Coronary artery (tissue), 2 donors: ENCODE measurements at regions not wholly inside any gene's neighbourhood (a gene's known extent, or its start where the extent isn't known, plus 50 kb on each side); places are given as distances from the start of the nearest gene placed in this dataset.

Source experiments
- DNase-seq: peaks from one replicate; pipeline ENCODE4 v3.0.0-alpha.2; 2017; ENCODE audit warnings: low spot score
- H3K27ac ChIP-seq, 2 donors: fragments of 200-600 bp; sonication (generic); one replicate each; pipeline ENCODE4 v1.5.1; 2016 to 2019
- H3K4me3 ChIP-seq: fragments of 200-600 bp; sonication (generic); 2 replicates; pipeline ENCODE4 v1.5.1; 2016; ENCODE audit warnings: mild to moderate bottlenecking, moderate library complexity
- CTCF ChIP-seq: fragments of 200-600 bp; sonication (generic); IDR thresholded peaks from one replicate; pipeline ENCODE4 v1.5.1; 2019; ENCODE audit warnings: antibody characterized with exemption

- Histone ChIP-seq H3K4me3 (no peak overlapping the region), H3K27ac (no peak overlapping the region)
- no peak for TF ChIP-seq CTCF
- no peak for DNase-seq
Measured at GRCh38 chr2:60400462-60401246, 152.8 kb downstream of the BCL11A start.

- no peak for DNase-seq
- no peak for TF ChIP-seq CTCF
- Histone ChIP-seq H3K4me3 (no peak overlapping the region), H3K27ac (no peak overlapping the region)
Measured at GRCh38 chr2:60394463-60394862, 159.0 kb downstream of the BCL11A start.

GRCh38 chr2:60391649-60392375 lies 161.6 kb downstream of the BCL11A start:
- no peak for TF ChIP-seq CTCF
- no peak overlapping the region for H3K27ac ChIP-seq
- H3K4me3 ChIP-seq, result no peak overlapping the region
- no peak for DNase-seq

GRCh38 chr2:60391230-60391629 lies 162.2 kb downstream of the BCL11A start:
- no peak overlapping the region for H3K4me3 ChIP-seq
- TF ChIP-seq CTCF, result no peak
- no peak for DNase-seq
- H3K27ac ChIP-seq, result no peak overlapping the region

- TF ChIP-seq CTCF, result no peak
- H3K4me3 ChIP-seq, result no peak overlapping the region
- no peak for DNase-seq
Measured at GRCh38 chr2:60386436-60386835, 167.0 kb downstream of the BCL11A start.

GRCh38 chr2:60385648-60386047 lies 167.8 kb downstream of the BCL11A start:
- TF ChIP-seq CTCF, result no peak
- no peak overlapping the region for H3K27ac ChIP-seq

More at GRCh38 chr2:60386436-60386835, 167.0 kb downstream of the BCL11A start:
- no peak overlapping the region for H3K27ac ChIP-seq

More at GRCh38 chr2:60385648-60386047, 167.8 kb downstream of the BCL11A start:
- H3K4me3 ChIP-seq, result no peak overlapping the region
- DNase-seq, result no peak
